CD8-positive, alpha-beta memory T cell (primary cell): ENCODE measurements at regions not wholly inside any gene's neighbourhood (a gene's known extent, or its start where the extent isn't known, plus 50 kb on each side); places are given as distances from the start of the nearest gene placed in this dataset.

ENCODE experiments used
- CTCF ChIA-PET: fragments of 350-600 bp; sonication (Branson Sonifier 250); formaldehyde crosslinking; loops from one replicate; lab custom pipeline; 2021; ENCODE audit warnings: antibody characterized with exemption; lab: Charles Lee
- POLR2A ChIA-PET: fragments of 350-600 bp; sonication (Branson Sonifier 250); formaldehyde crosslinking; loops from one replicate; lab custom pipeline; 2021; ENCODE audit warnings: antibody characterized with exemption; lab: Charles Lee
- DNase-seq, 5 donors: peaks; one replicate each; pipeline versions ENCODE4 v3.0.0 to v3.0.0-alpha.2; 2020 to 2022; ENCODE audit warnings: mixed read lengths in 1 of 5
- H3K27ac ChIP-seq: one replicate; pipeline ENCODE4 v1.7.0; 2013; ENCODE audit warnings: low read depth, mild to moderate bottlenecking, low read length, moderate library complexity
- H3K27me3 ChIP-seq: 2 replicates; pipeline ENCODE4 v1.7.0; 2013; ENCODE audit warnings: low read length, mild to moderate bottlenecking; ENCODE audit not compliant: insufficient read depth, poor library complexity, severe bottlenecking
- H3K36me3 ChIP-seq: 2 replicates; pipeline ENCODE4 v1.7.0; 2013; ENCODE audit warnings: mild to moderate bottlenecking, low read length, moderate library complexity; ENCODE audit not compliant: insufficient read depth
- H3K4me1 ChIP-seq: 2 replicates; pipeline ENCODE4 v1.7.0; 2013; ENCODE audit warnings: mild to moderate bottlenecking, low read length, moderate library complexity; ENCODE audit not compliant: insufficient read depth
- H3K4me3 ChIP-seq: 2 replicates; pipeline ENCODE4 v1.7.0; 2013; ENCODE audit warnings: mild to moderate bottlenecking, low read length
- H3K9me3 ChIP-seq: 2 replicates; pipeline ENCODE4 v1.7.0; 2013; ENCODE audit warnings: mild to moderate bottlenecking, low read length
- H3K27ac Mint-ChIP-seq, 8 donors: one replicate each; pipeline ENCODE4 v1.8.0; 2020 to 2021; ENCODE audit warnings: mixed read lengths in 8 of 8, mild to moderate bottlenecking in 6 of 8, inconsistent platforms in 3 of 8, moderate library complexity in 3 of 8
- H3K27me3 Mint-ChIP-seq, 2 donors: one replicate each; pipeline ENCODE4 v1.8.0; 2020 to 2021; ENCODE audit warnings: mixed read lengths in 2 of 2, mild to moderate bottlenecking in 1 of 2, moderate library complexity in 1 of 2
- H3K36me3 Mint-ChIP-seq, 3 donors: one replicate each; pipeline ENCODE4 v1.8.0; 2020 to 2021; ENCODE audit warnings: mixed read lengths in 3 of 3, inconsistent platforms in 1 of 3, mild to moderate bottlenecking in 1 of 3
- H3K4me1 Mint-ChIP-seq, 3 donors: one replicate each; pipeline ENCODE4 v1.8.0; 2020 to 2021; ENCODE audit warnings: mixed read lengths in 3 of 3, inconsistent platforms in 1 of 3, mild to moderate bottlenecking in 1 of 3
- H3K4me3 Mint-ChIP-seq, 7 donors: one replicate each; pipeline ENCODE4 v1.8.0; 2020 to 2021; ENCODE audit warnings: mixed read lengths in 7 of 7, mild to moderate bottlenecking in 6 of 7, moderate library complexity in 4 of 7, inconsistent platforms in 2 of 7
- H3K9me3 Mint-ChIP-seq, 5 donors: one replicate each; pipeline ENCODE4 v1.8.0; 2020 to 2022; ENCODE audit warnings: mixed read lengths in 5 of 5, mild to moderate bottlenecking in 3 of 5, moderate library complexity in 2 of 5, inconsistent platforms in 1 of 5

- no peak overlapping the region for H3K27ac ChIP-seq
- H3K4me3 Mint-ChIP-seq: no peak overlapping the region
- H3K4me3 ChIP-seq: no peak overlapping the region
- no peaks in the 10 kb centered on the region for H3K4me1 Mint-ChIP-seq
- peaks cover 19 to 37% of the 10 kb centered on the region in 2 donors for H3K27me3 Mint-ChIP-seq
- no peaks in the 10 kb centered on the region for H3K27me3 ChIP-seq
- H3K9me3 ChIP-seq: no peaks in the 10 kb centered on the region
- H3K9me3 Mint-ChIP-seq: no peaks in the 10 kb centered on the region
- POLR2A ChIA-PET: no interaction called here
- DNase-seq: peak in 1 of 5 donors; percentile 35
- CTCF ChIA-PET: no interaction called here
- no peaks in the 10 kb centered on the region for H3K4me1 ChIP-seq
- no peaks in the 10 kb centered on the region for H3K36me3 ChIP-seq
- H3K36me3 Mint-ChIP-seq: no peaks in the 10 kb centered on the region
- H3K27ac Mint-ChIP-seq: peak overlapping the region in 1 of 8 donors; percentile 58
Measured at GRCh38 chr17:79530361-79531105, 80.3 kb downstream of the RBFOX3 start.

GRCh38 chr17:79529661-79530081, 81.2 kb downstream of the RBFOX3 start:
- ChIA-PET POLR2A (no interaction called here), CTCF (no interaction called here)
- H3K4me3 ChIP-seq: no peak overlapping the region
- no peaks in the 10 kb centered on the region for H3K4me1 Mint-ChIP-seq
- H3K4me1 ChIP-seq: no peaks in the 10 kb centered on the region
- DNase-seq: peak in 1 of 5 donors; percentile 36
- no peak overlapping the region for H3K27ac Mint-ChIP-seq
- H3K36me3 ChIP-seq: no peaks in the 10 kb centered on the region
- H3K9me3 Mint-ChIP-seq: no peaks in the 10 kb centered on the region
- no peaks in the 10 kb centered on the region for H3K27me3 ChIP-seq
- no peak overlapping the region for H3K4me3 Mint-ChIP-seq
- H3K36me3 Mint-ChIP-seq: no peaks in the 10 kb centered on the region
- no peak overlapping the region for H3K27ac ChIP-seq
- H3K27me3 Mint-ChIP-seq: peaks cover 20 to 37% of the 10 kb centered on the region in 2 donors
- H3K9me3 ChIP-seq: no peaks in the 10 kb centered on the region

GRCh38 chr17:79528592-79529125, 82.2 kb downstream of the RBFOX3 start:
- Mint-ChIP-seq H3K4me3 (no peak overlapping the region), H3K36me3 (no peaks in the 10 kb centered on the region), H3K4me1 (no peaks in the 10 kb centered on the region), H3K9me3 (no peaks in the 10 kb centered on the region), H3K27ac (peak overlapping the region in 1 of 8 donors; percentile 92), H3K27me3 (peaks cover 16 to 40% of the 10 kb centered on the region in 2 donors)
- no peak overlapping the region for H3K27ac ChIP-seq
- POLR2A ChIA-PET: no interaction called here
- no peak overlapping the region for H3K4me3 ChIP-seq
- DNase-seq: no peak
- H3K9me3 ChIP-seq: no peaks in the 10 kb centered on the region
- peaks cover 4% of the 10 kb centered on the region for H3K27me3 ChIP-seq
- no peaks in the 10 kb centered on the region for H3K4me1 ChIP-seq
- CTCF ChIA-PET: no interaction called here
- no peaks in the 10 kb centered on the region for H3K36me3 ChIP-seq

DNA sequence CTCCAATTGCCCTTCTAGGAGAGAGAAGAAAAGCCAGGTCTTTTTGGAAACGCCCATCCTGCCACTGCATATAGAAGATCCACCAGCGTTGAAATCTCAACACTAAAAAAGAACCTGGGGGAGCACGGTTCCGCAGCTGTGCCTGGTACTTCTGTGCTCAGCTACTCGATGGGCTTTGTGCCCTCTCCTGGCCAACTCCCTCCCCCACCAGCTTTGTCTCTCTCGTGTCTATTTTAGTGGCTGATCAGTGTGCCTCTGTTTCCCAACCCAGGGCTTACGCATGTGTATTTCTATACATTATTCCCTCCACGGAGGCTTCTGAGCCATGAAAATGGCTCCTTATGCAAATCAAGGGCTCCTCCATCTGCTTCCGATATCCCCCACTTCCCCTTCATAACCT, 83.5 kb downstream of the RBFOX3 start:
- ChIA-PET CTCF (no interaction called here), POLR2A (no interaction called here)
- Mint-ChIP-seq H3K4me3 (no peak overlapping the region), H3K27ac (no peak overlapping the region), H3K4me1 (no peaks in the 10 kb centered on the region), H3K36me3 (no peaks in the 10 kb centered on the region), H3K9me3 (no peaks in the 10 kb centered on the region), H3K27me3 (peaks cover 16 to 37% of the 10 kb centered on the region in 2 donors)
- no peaks in the 10 kb centered on the region for H3K36me3 ChIP-seq
- H3K4me1 ChIP-seq: no peaks in the 10 kb centered on the region
- DNase-seq: no peak
- no peak overlapping the region for H3K27ac ChIP-seq
- no peak overlapping the region for H3K4me3 ChIP-seq
- no peaks in the 10 kb centered on the region for H3K9me3 ChIP-seq
- H3K27me3 ChIP-seq: peaks cover 4% of the 10 kb centered on the region

GRCh38 chr17:79525793-79526677, 84.8 kb downstream of the RBFOX3 start:
- Mint-ChIP-seq H3K4me3 (no peak overlapping the region), H3K9me3 (no peaks in the 10 kb centered on the region), H3K27ac (no peak overlapping the region), H3K27me3 (peaks cover 16 to 37% of the 10 kb centered on the region in 2 donors), H3K36me3 (no peaks in the 10 kb centered on the region), H3K4me1 (no peaks in the 10 kb centered on the region)
- Histone ChIP-seq H3K27ac (no peak overlapping the region), H3K9me3 (no peaks in the 10 kb centered on the region), H3K4me3 (no peak overlapping the region), H3K36me3 (no peaks in the 10 kb centered on the region), H3K27me3 (peaks cover 10% of the 10 kb centered on the region), H3K4me1 (no peaks in the 10 kb centered on the region)
- POLR2A ChIA-PET: no interaction called here
- no peak for DNase-seq
- CTCF ChIA-PET: no interaction called here

GRCh38 chr17:79524213-79525187, 86.4 kb downstream of the RBFOX3 start:
- no peaks in the 10 kb centered on the region for H3K36me3 ChIP-seq
- Mint-ChIP-seq H3K4me1 (no peaks in the 10 kb centered on the region), H3K27me3 (peaks cover 15 to 28% of the 10 kb centered on the region in 2 donors), H3K27ac (no peak overlapping the region), H3K4me3 (no peak overlapping the region), H3K36me3 (no peaks in the 10 kb centered on the region), H3K9me3 (no peaks in the 10 kb centered on the region)
- DNase-seq: no peak
- no peak overlapping the region for H3K27ac ChIP-seq
- no peaks in the 10 kb centered on the region for H3K4me1 ChIP-seq
- POLR2A ChIA-PET: no interaction called here
- CTCF ChIA-PET: no interaction called here
- H3K4me3 ChIP-seq: no peak overlapping the region
- H3K27me3 ChIP-seq: peaks cover 12% of the 10 kb centered on the region
- H3K9me3 ChIP-seq: no peaks in the 10 kb centered on the region

- Histone ChIP-seq H3K9me3 (no peaks in the 10 kb centered on the region), H3K4me1 (no peaks in the 10 kb centered on the region), H3K27ac (no peak overlapping the region), H3K36me3 (no peaks in the 10 kb centered on the region), H3K27me3 (peaks cover 12% of the 10 kb centered on the region), H3K4me3 (no peak overlapping the region)
- ChIA-PET POLR2A (no interaction called here), CTCF (no interaction called here)
- H3K36me3 Mint-ChIP-seq: no peaks in the 10 kb centered on the region
- H3K27me3 Mint-ChIP-seq: peaks cover 17 to 26% of the 10 kb centered on the region in 2 donors
- no peak for DNase-seq
- no peaks in the 10 kb centered on the region for H3K4me1 Mint-ChIP-seq
- no peak overlapping the region for H3K4me3 Mint-ChIP-seq
- H3K27ac Mint-ChIP-seq: no peak overlapping the region
- H3K9me3 Mint-ChIP-seq: no peaks in the 10 kb centered on the region
Measured at GRCh38 chr17:79522414-79522813, 88.4 kb downstream of the RBFOX3 start.
